Testis (tissue), 2 donors: ENCODE measurements at regions not wholly inside any gene's neighbourhood (a gene's known extent, or its start where the extent isn't known, plus 50 kb on each side); places are given as distances from the start of the nearest gene placed in this dataset.
"Not testable (repeated sequence)": the region's sequence is repeated elsewhere in the genome, so short reads cannot be mapped to it uniquely, and the experiment has no call there.

ENCODE experiments used
- DNase-seq: peaks from one replicate; pipeline ENCODE4 v3.0.0-alpha.2; 2019
- H3K27ac ChIP-seq, 2 donors: fragments of 200-600 bp; sonication (generic); one replicate each; pipeline ENCODE4 v1.5.1; 2019
- H3K27me3 ChIP-seq: fragments of 200-600 bp; sonication (generic); one replicate; pipeline ENCODE4 v1.5.1; 2019
- H3K36me3 ChIP-seq: fragments of 200-600 bp; sonication (generic); one replicate; pipeline ENCODE4 v1.5.1; 2017; ENCODE audit warnings: low read depth; ENCODE audit errors: missing control alignments
- H3K4me1 ChIP-seq: fragments of 200-600 bp; sonication (generic); one replicate; pipeline ENCODE4 v1.5.1; 2019
- H3K4me3 ChIP-seq, 2 donors: fragments of 200-600 bp; sonication (generic); one replicate each; pipeline ENCODE4 v1.5.1; 2017 to 2019
- H3K9me3 ChIP-seq: fragments of 200-600 bp; sonication (generic); one replicate; pipeline ENCODE4 v1.5.1; 2017
- POLR2A ChIP-seq: fragments of 450-650 bp; IDR thresholded peaks from one replicate; pipeline ENCODE4 v1.6.1; 2017; ENCODE audit warnings: antibody characterized with exemption, mild to moderate bottlenecking, moderate library complexity
- WGBS, 2 donors: methylation state at CpG; one replicate each; pipeline ENCODE4 v1.1.5; 2018; 5-methylcytosine and 5-hydroxymethylcytosine counted together
- intact Hi-C: fragments of 100-400 bp; cut with DNase I; formaldehyde crosslinking; loops from one replicate; pipeline ENCODE4 v1.15.1; 2023; ENCODE audit warnings: low total_unique reads
- TF ChIP-seq, protein P1 (sequence below), 3 experiments: fragments of 450-650 bp in 2 of 3; fragments of 200-600 bp in 1 of 3; sonication (generic) in 1 of 3; IDR thresholded peaks; one replicate each; pipeline ENCODE4 v1.5.1; 2016 to 2019; ENCODE audit warnings: antibody characterized with exemption in 3 of 3, mild to moderate bottlenecking in 2 of 3, moderate library complexity in 1 of 3

DNA sequence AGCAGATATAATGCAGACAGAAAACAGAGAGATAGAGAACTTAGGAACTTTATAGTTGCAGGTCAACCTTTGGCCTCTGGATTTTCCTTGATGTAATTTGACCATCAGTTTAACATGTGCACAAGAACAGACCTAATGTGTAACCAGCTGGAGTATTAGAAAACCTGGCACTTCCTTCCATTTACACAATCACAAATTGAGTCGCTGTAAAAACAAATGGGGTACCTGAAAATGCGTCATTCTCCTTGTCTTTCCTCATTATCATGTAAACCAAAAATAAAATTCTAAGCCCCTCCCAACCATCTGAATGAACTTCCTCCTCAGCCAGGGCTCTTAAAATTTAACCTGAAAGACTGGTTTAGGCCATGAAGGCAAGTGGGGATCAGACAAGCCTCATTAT is 358.4 kb upstream of the MAGEB16 start:
- intact Hi-C loops, result no loop called here
- Histone ChIP-seq H3K4me1 (no peaks in the 10 kb centered on the region), H3K9me3 (no peaks in the 10 kb centered on the region), H3K4me3 (no peak overlapping the region), H3K27me3 (no peaks in the 10 kb centered on the region), H3K27ac (no peak overlapping the region), H3K36me3 (no peaks in the 10 kb centered on the region)
- DNase-seq, result no peak
- WGBS, 2 donors, result 79 to 93% methylated on average over 2 of the region's 2 CpGs
- TF ChIP-seq, protein P1, sequence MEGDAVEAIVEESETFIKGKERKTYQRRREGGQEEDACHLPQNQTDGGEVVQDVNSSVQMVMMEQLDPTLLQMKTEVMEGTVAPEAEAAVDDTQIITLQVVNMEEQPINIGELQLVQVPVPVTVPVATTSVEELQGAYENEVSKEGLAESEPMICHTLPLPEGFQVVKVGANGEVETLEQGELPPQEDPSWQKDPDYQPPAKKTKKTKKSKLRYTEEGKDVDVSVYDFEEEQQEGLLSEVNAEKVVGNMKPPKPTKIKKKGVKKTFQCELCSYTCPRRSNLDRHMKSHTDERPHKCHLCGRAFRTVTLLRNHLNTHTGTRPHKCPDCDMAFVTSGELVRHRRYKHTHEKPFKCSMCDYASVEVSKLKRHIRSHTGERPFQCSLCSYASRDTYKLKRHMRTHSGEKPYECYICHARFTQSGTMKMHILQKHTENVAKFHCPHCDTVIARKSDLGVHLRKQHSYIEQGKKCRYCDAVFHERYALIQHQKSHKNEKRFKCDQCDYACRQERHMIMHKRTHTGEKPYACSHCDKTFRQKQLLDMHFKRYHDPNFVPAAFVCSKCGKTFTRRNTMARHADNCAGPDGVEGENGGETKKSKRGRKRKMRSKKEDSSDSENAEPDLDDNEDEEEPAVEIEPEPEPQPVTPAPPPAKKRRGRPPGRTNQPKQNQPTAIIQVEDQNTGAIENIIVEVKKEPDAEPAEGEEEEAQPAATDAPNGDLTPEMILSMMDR (IDR thresholded peaks at IDR 0.05), result no peak
- no peak for TF ChIP-seq POLR2A

DNA sequence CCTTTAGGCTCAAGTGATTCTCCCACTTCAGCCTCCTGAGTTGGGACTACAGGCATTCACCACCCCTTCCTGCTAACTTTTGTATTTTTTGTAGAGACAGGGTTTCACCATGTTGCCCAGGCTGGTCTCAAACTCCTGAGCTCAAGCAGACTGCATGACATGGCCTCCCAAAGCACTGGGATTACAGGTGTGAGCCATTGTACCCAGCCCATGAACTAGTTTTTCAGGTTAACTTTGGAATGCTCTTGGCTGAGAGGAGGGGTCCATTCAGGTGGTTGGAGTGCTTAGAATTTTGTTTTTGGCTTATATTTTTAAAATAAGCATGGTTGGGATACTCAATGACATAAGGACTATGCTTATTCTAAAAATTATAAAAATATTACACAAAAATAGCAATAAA is 355.7 kb upstream of the MAGEB16 start:
- intact Hi-C loops, result no loop called here
- Histone ChIP-seq H3K4me1 (no peaks in the 10 kb centered on the region), H3K36me3 (no peaks in the 10 kb centered on the region), H3K27me3 (no peaks in the 10 kb centered on the region), H3K9me3 (no peaks in the 10 kb centered on the region), H3K4me3 (no peak overlapping the region), H3K27ac (no peak overlapping the region)
- TF ChIP-seq, protein P1 (IDR thresholded peaks at IDR 0.05), result no peak
- no peak for TF ChIP-seq POLR2A
- no peak for DNase-seq

DNA sequence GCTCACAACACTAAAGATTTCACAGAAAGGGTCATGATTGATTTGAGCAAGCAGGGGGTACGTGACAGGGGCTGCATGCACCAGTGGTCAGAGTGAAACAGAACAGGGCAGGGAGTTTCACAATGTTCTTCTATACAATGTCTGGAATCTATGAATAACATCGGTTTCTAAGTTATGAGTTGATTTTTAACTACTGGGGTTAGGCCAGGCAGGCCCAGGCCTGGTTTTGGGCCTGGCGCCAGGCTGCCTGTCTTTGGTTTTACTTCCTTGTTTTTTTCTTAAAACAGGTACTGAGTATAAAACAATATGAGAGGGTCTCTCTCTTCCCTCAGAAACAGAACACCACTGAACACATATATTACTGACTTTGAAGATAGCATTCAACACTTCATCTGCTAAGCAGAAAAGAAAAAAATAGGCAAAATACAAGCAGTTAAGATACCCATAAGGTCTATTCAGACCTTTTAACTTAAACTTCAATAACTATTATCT is 355.0 kb upstream of the MAGEB16 start:
- H3K27ac ChIP-seq, H3K4me3 ChIP-seq, intact Hi-C loops, H3K4me1 ChIP-seq, H3K27me3 ChIP-seq, DNase-seq, H3K9me3 ChIP-seq, H3K36me3 ChIP-seq: not testable (repeated sequence)
- 71 to 82% methylated on average over 2 to 3 of the region's 3 CpGs for WGBS, 2 donors

DNA sequence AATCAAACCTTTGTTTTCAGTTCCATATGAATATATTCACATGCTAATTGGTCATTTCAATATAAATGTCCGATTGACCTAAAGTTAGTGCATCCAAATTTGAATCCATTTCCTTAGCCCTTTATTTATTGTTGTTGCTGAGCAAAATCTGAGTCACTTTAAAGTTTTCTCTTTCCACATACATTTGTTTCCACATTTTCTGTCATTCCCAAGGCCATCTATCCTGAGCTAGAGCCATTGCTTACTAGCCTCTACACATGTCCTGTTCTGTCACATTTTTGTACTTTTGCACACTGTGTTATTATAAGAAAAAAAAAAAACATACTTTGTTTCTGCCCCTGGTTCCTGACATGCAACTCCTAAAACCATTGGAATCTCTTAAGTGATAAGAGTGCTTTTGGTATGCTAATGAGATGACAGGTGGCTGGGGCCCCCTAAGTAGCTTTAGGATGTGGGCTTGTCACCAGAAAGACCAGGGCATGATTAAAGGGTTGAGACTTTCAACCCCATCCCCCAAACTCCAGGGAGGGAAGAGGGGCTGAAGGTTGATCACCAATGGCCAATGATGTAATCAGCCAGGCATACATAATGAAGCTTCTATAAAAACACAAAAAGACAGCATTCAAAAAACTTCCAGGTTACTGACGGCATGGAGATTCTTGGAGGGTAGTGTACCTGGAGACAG is 353.3 kb upstream of the MAGEB16 start:
- H3K27me3 ChIP-seq, result no peaks in the 10 kb centered on the region
- H3K4me3 ChIP-seq, result no peak overlapping the region
- H3K9me3 ChIP-seq, result no peaks in the 10 kb centered on the region
- intact Hi-C loops, result no loop called here
- TF ChIP-seq, protein P1 (IDR thresholded peaks at IDR 0.05), result no peak
- TF ChIP-seq POLR2A, result no peak
- H3K36me3 ChIP-seq, result no peaks in the 10 kb centered on the region
- DNase-seq, result no peak
- WGBS, 2 donors, result 90 to 94% methylated on average over 2 of the region's 2 CpGs
- H3K27ac ChIP-seq, result no peak overlapping the region
- no peaks in the 10 kb centered on the region for H3K4me1 ChIP-seq

DNA sequence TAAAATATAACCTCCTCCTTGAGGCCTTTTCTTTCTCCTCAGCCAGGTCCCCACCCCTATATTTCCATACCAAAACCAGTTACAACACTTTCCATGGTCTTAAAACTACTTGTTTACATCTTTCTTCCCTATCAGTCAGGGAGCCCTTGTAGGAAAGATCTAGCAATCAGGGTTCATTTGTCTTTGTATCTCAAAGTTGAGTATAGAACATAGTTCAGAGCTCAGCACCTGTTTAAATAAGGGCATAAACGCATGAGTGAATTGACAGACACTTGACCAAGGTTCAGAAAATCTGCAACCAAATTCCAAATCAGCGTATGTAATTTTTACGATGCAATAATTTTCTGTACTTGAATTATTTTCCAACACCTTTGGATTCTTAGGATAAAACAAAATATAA is 352.2 kb upstream of the MAGEB16 start:
- no peak for DNase-seq
- no peaks in the 10 kb centered on the region for H3K9me3 ChIP-seq
- no peak for TF ChIP-seq POLR2A
- TF ChIP-seq, protein P1 (IDR thresholded peaks at IDR 0.05), result no peak

More for the DNA sequence above, 352.2 kb upstream of the MAGEB16 start:
- Histone ChIP-seq H3K36me3 (no peaks in the 10 kb centered on the region), H3K27me3 (no peaks in the 10 kb centered on the region), H3K27ac (no peak overlapping the region), H3K4me1 (no peaks in the 10 kb centered on the region), H3K4me3 (no peak overlapping the region)
- intact Hi-C loops, result no loop called here
- WGBS, 2 donors, result 92 to 97% methylated on average over 3 of the region's 3 CpGs
